Nephron progenitor cell (in vitro differentiated cells): ENCODE measurements at regions not wholly inside any gene's neighbourhood (a gene's known extent, or its start where the extent isn't known, plus 50 kb on each side); places are given as distances from the start of the nearest gene placed in this dataset.

Source experiments
- DNase-seq: peaks from one replicate; pipeline ENCODE4 v3.0.0; 2021
- H3K27ac Mint-ChIP-seq: 2 replicates; pipeline ENCODE4 v1.8.0; 2021; ENCODE audit warnings: mild to moderate bottlenecking, moderate library complexity, mixed read lengths
- H3K27me3 Mint-ChIP-seq: 2 replicates; pipeline ENCODE4 v1.8.0; 2021; ENCODE audit warnings: mild to moderate bottlenecking, low read depth, mixed read lengths; ENCODE audit not compliant: poor library complexity
- H3K36me3 Mint-ChIP-seq: 2 replicates; pipeline ENCODE4 v1.8.0; 2021; ENCODE audit warnings: low read depth, mixed read lengths
- H3K4me1 Mint-ChIP-seq: 2 replicates; pipeline ENCODE4 v1.8.0; 2021; ENCODE audit warnings: mixed read lengths
- H3K4me3 Mint-ChIP-seq: 2 replicates; pipeline ENCODE4 v1.8.0; 2021; ENCODE audit warnings: mild to moderate bottlenecking, moderate library complexity, mixed read lengths
- H3K9me3 Mint-ChIP-seq: 2 replicates; pipeline ENCODE4 v1.8.0; 2021; ENCODE audit warnings: mild to moderate bottlenecking, moderate library complexity, mixed read lengths
- CTCF ChIP-seq: fragments of 200-600 bp; sonication (generic); IDR thresholded peaks from 2 replicates; pipeline ENCODE4 v1.5.0; 2021; ENCODE audit warnings: antibody characterized with exemption

GRCh38 chr12:19752712-19753111 lies 313.4 kb downstream of the AEBP2 start:
- H3K4me1 Mint-ChIP-seq: no peaks in the 10 kb centered on the region
- peaks cover 41% of the 10 kb centered on the region for H3K9me3 Mint-ChIP-seq
- H3K4me3 Mint-ChIP-seq: no peak overlapping the region
- H3K27ac Mint-ChIP-seq: no peak overlapping the region
- no peaks in the 10 kb centered on the region for H3K27me3 Mint-ChIP-seq
- no peak for DNase-seq
- TF ChIP-seq CTCF: no peak
- H3K36me3 Mint-ChIP-seq: no peaks in the 10 kb centered on the region

GRCh38 chr12:19755136-19755535 lies 315.8 kb downstream of the AEBP2 start:
- peaks cover 23% of the 10 kb centered on the region for H3K9me3 Mint-ChIP-seq
- peaks cover 3% of the 10 kb centered on the region for H3K27me3 Mint-ChIP-seq
- H3K4me1 Mint-ChIP-seq: no peaks in the 10 kb centered on the region
- no peak overlapping the region for H3K27ac Mint-ChIP-seq
- no peak overlapping the region for H3K4me3 Mint-ChIP-seq
- no peak for TF ChIP-seq CTCF
- H3K36me3 Mint-ChIP-seq: no peaks in the 10 kb centered on the region
- DNase-seq: no peak

- Mint-ChIP-seq H3K4me1 (no peaks in the 10 kb centered on the region), H3K27me3 (peaks cover 3% of the 10 kb centered on the region), H3K4me3 (no peak overlapping the region), H3K36me3 (no peaks in the 10 kb centered on the region), H3K9me3 (peaks cover 15% of the 10 kb centered on the region), H3K27ac (no peak overlapping the region)
- no peak for DNase-seq
- TF ChIP-seq CTCF: peak; percentile 56
Measured at GRCh38 chr12:19757317-19757877, 318.1 kb downstream of the AEBP2 start.

- DNase-seq: no peak
- H3K27ac Mint-ChIP-seq: no peak overlapping the region
- no peaks in the 10 kb centered on the region for H3K4me1 Mint-ChIP-seq
- H3K36me3 Mint-ChIP-seq: no peaks in the 10 kb centered on the region
- no peak for TF ChIP-seq CTCF
- H3K4me3 Mint-ChIP-seq: no peak overlapping the region
- H3K9me3 Mint-ChIP-seq: no peaks in the 10 kb centered on the region
- H3K27me3 Mint-ChIP-seq: peaks cover 3% of the 10 kb centered on the region
Measured at GRCh38 chr12:19759227-19759626, 319.9 kb downstream of the AEBP2 start.

- no peaks in the 10 kb centered on the region for H3K36me3 Mint-ChIP-seq
- H3K27ac Mint-ChIP-seq: no peak overlapping the region
- no peak for DNase-seq
- TF ChIP-seq CTCF: no peak
- no peaks in the 10 kb centered on the region for H3K4me1 Mint-ChIP-seq
- H3K27me3 Mint-ChIP-seq: peaks cover 3% of the 10 kb centered on the region
- H3K4me3 Mint-ChIP-seq: no peak overlapping the region
- no peaks in the 10 kb centered on the region for H3K9me3 Mint-ChIP-seq
Measured at GRCh38 chr12:19760611-19761010, 321.3 kb downstream of the AEBP2 start.

GRCh38 chr12:19761463-19761862 lies 322.2 kb downstream of the AEBP2 start:
- Mint-ChIP-seq H3K27me3 (peaks cover 3% of the 10 kb centered on the region), H3K36me3 (no peaks in the 10 kb centered on the region), H3K4me1 (no peaks in the 10 kb centered on the region), H3K4me3 (no peak overlapping the region), H3K27ac (no peak overlapping the region), H3K9me3 (no peaks in the 10 kb centered on the region)
- TF ChIP-seq CTCF: no peak
- DNase-seq: no peak
